Renal cortical epithelial cell (primary cell): ENCODE measurements at regions not wholly inside any gene's neighbourhood (a gene's known extent, or its start where the extent isn't known, plus 50 kb on each side); places are given as distances from the start of the nearest gene placed in this dataset.

ENCODE experiments used
- DNase-seq: peaks from one replicate; pipeline ENCODE4 v3.0.0-alpha.2; 2011; ENCODE audit warnings: low read depth

- DNase-seq = no peak
These were observed 483.6 kb downstream of the GADD45G start for GRCh38 chr9:90088434-90088833.

- DNase-seq = no peak
These were observed 484.0 kb downstream of the GADD45G start for GRCh38 chr9:90088856-90089255.

- no peak for DNase-seq
These were observed 486.2 kb downstream of the GADD45G start for GRCh38 chr9:90090997-90091396.

- no peak for DNase-seq
These were observed 487.7 kb downstream of the GADD45G start for GRCh38 chr9:90092508-90092907.

GRCh38 chr9:90095682-90096081 is 490.9 kb downstream of the GADD45G start:
- no peak for DNase-seq

- DNase-seq = no peak
These were observed 492.4 kb downstream of the GADD45G start for GRCh38 chr9:90097237-90097636.

GRCh38 chr9:90098408-90098807 is 493.6 kb downstream of the GADD45G start:
- no peak for DNase-seq

- DNase-seq = peak; percentile 39
These were observed 494.6 kb downstream of the GADD45G start for GRCh38 chr9:90099262-90099963.

- DNase-seq = no peak
These were observed 495.2 kb downstream of the GADD45G start for GRCh38 chr9:90100014-90100413.

- DNase-seq = peak; percentile 90
These were observed 497.6 kb downstream of the GADD45G start for GRCh38 chr9:90102292-90102901.

- no peak for DNase-seq
These were observed 499.0 kb downstream of the GADD45G start for GRCh38 chr9:90103771-90104170.

- no peak for DNase-seq
These were observed 501.0 kb downstream of the GADD45G start for GRCh38 chr9:90105773-90106172.

- peak; percentile 78 for DNase-seq
These were observed 502.4 kb downstream of the GADD45G start for GRCh38 chr9:90107040-90107725.

GRCh38 chr9:90107726-90108655 is 503.2 kb downstream of the GADD45G start:
- no peak for DNase-seq

GRCh38 chr9:90112788-90113187 is 508.0 kb downstream of the GADD45G start:
- no peak for DNase-seq

GRCh38 chr9:90114641-90115425 is 510.0 kb downstream of the GADD45G start:
- no peak for DNase-seq

- no peak for DNase-seq
These were observed 517.0 kb downstream of the GADD45G start for GRCh38 chr9:90121762-90122161.

GRCh38 chr9:90124961-90125360 is 517.7 kb downstream of the DIRAS2 start:
- DNase-seq = no peak

- DNase-seq = no peak
These were observed 514.7 kb downstream of the DIRAS2 start for GRCh38 chr9:90127923-90128322.

- no peak for DNase-seq
These were observed 513.9 kb downstream of the DIRAS2 start for GRCh38 chr9:90128587-90129190.

GRCh38 chr9:90129446-90129845 is 513.2 kb downstream of the DIRAS2 start:
- no peak for DNase-seq
